ENCODE measurements at regions not wholly inside any gene's neighbourhood (a gene's known extent, or its start where the extent isn't known, plus 50 kb on each side); places are given as distances from the start of the nearest gene placed in this dataset.

- 73 to 78% methylated on average over 2 of the region's 2 CpGs for WGBS, 2 donors
- no peaks in the 10 kb centered on the region for H3K36me3 ChIP-seq (ENCODE audit: low read depth, missing control alignments)
- no peak for DNase-seq
- H3K27me3 ChIP-seq, result no peaks in the 10 kb centered on the region
- H3K4me1 ChIP-seq, result no peaks in the 10 kb centered on the region
- no peak overlapping the region for H3K27ac ChIP-seq
- intact Hi-C loops (cut with DNase I; ENCODE audit: low total_unique reads), result no loop called here
- TF ChIP-seq POLR2A (IDR thresholded peaks at IDR 0.05) (no peak), CTCF (IDR thresholded peaks at IDR 0.05) (no peak)
- no peak overlapping the region for H3K4me3 ChIP-seq
- H3K9me3 ChIP-seq, result no peaks in the 10 kb centered on the region
These were observed 138.2 kb upstream of the TENM4 start for GRCh38 chr11:79579063-79579462.

GRCh38 chr11:79578116-79578515 lies 137.3 kb upstream of the TENM4 start:
- no peak for TF ChIP-seq POLR2A (IDR thresholded peaks at IDR 0.05)
- TF ChIP-seq CTCF (IDR thresholded peaks at IDR 0.05), result no peak
- DNase-seq, result no peak
- no peak overlapping the region for H3K27ac ChIP-seq
- intact Hi-C loops (cut with DNase I; ENCODE audit: low total_unique reads), result no loop called here
- no peaks in the 10 kb centered on the region for H3K4me1 ChIP-seq
- H3K27me3 ChIP-seq, result no peaks in the 10 kb centered on the region
- no peaks in the 10 kb centered on the region for H3K36me3 ChIP-seq (ENCODE audit: low read depth, missing control alignments)
- H3K9me3 ChIP-seq, result no peaks in the 10 kb centered on the region
- 71 to 79% methylated on average over 5 of the region's 5 CpGs for WGBS, 2 donors
- H3K4me3 ChIP-seq, result no peak overlapping the region

- H3K27me3 ChIP-seq, result no peaks in the 10 kb centered on the region
- H3K4me3 ChIP-seq, result no peak overlapping the region
- DNase-seq, result no peak
- no peaks in the 10 kb centered on the region for H3K9me3 ChIP-seq
- 87 to 88% methylated on average over 1 of the region's 1 CpG for WGBS, 2 donors
- no peaks in the 10 kb centered on the region for H3K4me1 ChIP-seq
- TF ChIP-seq CTCF (IDR thresholded peaks at IDR 0.05) (no peak), POLR2A (IDR thresholded peaks at IDR 0.05) (no peak)
- H3K27ac ChIP-seq, result no peak overlapping the region
- intact Hi-C loops (cut with DNase I; ENCODE audit: low total_unique reads), result no loop called here
- no peaks in the 10 kb centered on the region for H3K36me3 ChIP-seq (ENCODE audit: low read depth, missing control alignments)
These were observed 134.9 kb upstream of the TENM4 start for GRCh38 chr11:79575701-79576100.

- DNase-seq, result no peak
- Histone ChIP-seq H3K4me3 (no peak overlapping the region), H3K36me3 (ENCODE audit: low read depth, missing control alignments) (no peaks in the 10 kb centered on the region), H3K4me1 (no peaks in the 10 kb centered on the region), H3K27me3 (no peaks in the 10 kb centered on the region), H3K27ac (no peak overlapping the region), H3K9me3 (no peaks in the 10 kb centered on the region)
- TF ChIP-seq CTCF (IDR thresholded peaks at IDR 0.05) (no peak), POLR2A (IDR thresholded peaks at IDR 0.05) (no peak)
- WGBS, 2 donors, result 69 to 73% methylated on average over 2 of the region's 2 CpGs
- intact Hi-C loops (cut with DNase I; ENCODE audit: low total_unique reads), result no loop called here
These were observed 129.3 kb upstream of the TENM4 start for GRCh38 chr11:79570104-79570503.

DNA sequence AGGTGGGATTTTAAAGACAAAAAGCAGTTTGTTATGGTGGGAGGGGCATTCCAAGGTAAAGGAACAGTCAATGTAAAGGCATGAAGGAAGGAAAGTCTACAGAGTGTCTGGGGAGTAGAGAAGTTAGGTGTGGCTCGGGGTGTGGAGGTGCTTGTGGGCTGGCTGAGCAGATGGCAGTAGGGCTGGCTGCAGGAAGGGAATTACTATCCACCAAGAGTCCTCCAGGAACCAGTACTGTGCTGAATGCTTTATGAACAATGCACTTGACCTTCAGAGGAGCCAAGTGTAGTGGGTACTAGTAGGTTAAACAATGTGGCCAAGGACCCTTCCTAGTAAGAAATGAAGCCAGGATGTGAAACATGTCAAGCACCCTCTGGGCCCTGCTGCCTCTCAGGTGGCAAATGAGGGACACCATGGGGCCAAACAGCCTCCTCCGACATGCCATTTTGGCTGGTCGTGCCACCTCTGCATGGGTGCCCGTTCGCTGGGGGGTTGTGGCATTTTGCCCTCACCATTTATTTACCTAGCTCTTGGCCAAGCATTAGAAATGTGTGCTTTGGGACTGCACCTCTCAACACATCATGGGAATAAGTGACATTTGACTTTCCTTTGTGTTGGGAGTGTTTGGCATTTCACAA lies 123.6 kb upstream of the TENM4 start:
- no peaks in the 10 kb centered on the region for H3K27me3 ChIP-seq
- intact Hi-C loops (cut with DNase I; ENCODE audit: low total_unique reads), result no loop called here
- no peak for DNase-seq
- no peaks in the 10 kb centered on the region for H3K4me1 ChIP-seq
- TF ChIP-seq POLR2A (IDR thresholded peaks at IDR 0.05) (no peak), CTCF (IDR thresholded peaks at IDR 0.05) (no peak)
- no peak overlapping the region for H3K4me3 ChIP-seq
- H3K27ac ChIP-seq, result no peak overlapping the region
- 96 to 100% methylated on average over 5 of the region's 5 CpGs for WGBS, 2 donors
- no peaks in the 10 kb centered on the region for H3K9me3 ChIP-seq
- no peaks in the 10 kb centered on the region for H3K36me3 ChIP-seq (ENCODE audit: low read depth, missing control alignments)
